Panc1 (cell line): ENCODE measurements at regions not wholly inside any gene's neighbourhood (a gene's known extent, or its start where the extent isn't known, plus 50 kb on each side); places are given as distances from the start of the nearest gene placed in this dataset.

Experiments used
- ATAC-seq: fragments of 200-7000 bp; cut with Tn5 transposase; 2 replicates; pipeline ENCODE4 v1.9.1; 2020; ENCODE audit warnings: mild to moderate bottlenecking, moderate library complexity
- BruUV-seq: library from RNA; stranded (reverse); fragments of 400-500 nt; replicated peaks from 2 replicates; lab custom pipeline; 2021; lab: Mats Ljungman, UMichigan
- CTCF ChIA-PET: fragments of 300-600 bp; sonication (Branson Sonifier 250); formaldehyde crosslinking; loops from one replicate; lab custom pipeline; 2022; ENCODE audit warnings: antibody characterized with exemption; lab: Charles Lee
- POLR2A ChIA-PET: fragments of 300-600 bp; sonication (Branson Sonifier 250); formaldehyde crosslinking; loops from one replicate; lab custom pipeline; 2022; ENCODE audit warnings: antibody characterized with exemption; lab: Charles Lee
- DNase-seq: peaks from one replicate; pipeline ENCODE4 v3.0.0-alpha.2; 2010; ENCODE audit warnings: low read depth, low spot score
- H3K27ac ChIP-seq: 2 replicates; pipeline ENCODE4 v1.5.1; 2011; ENCODE audit warnings: mild to moderate bottlenecking, low read length, inconsistent platforms
- H3K27me3 ChIP-seq: fragments of 200-500 bp; sonication (Bioruptor generic); 2 replicates; pipeline ENCODE4 v1.6.0; 2014; ENCODE audit warnings: low read length, inconsistent platforms; ENCODE audit not compliant: control insufficient read depth, insufficient read depth
- H3K36me3 ChIP-seq: fragments of 200-500 bp; sonication (Bioruptor generic); 2 replicates; pipeline ENCODE4 v1.5.1; 2014; ENCODE audit warnings: inconsistent platforms, mild to moderate bottlenecking, low read length, moderate library complexity; ENCODE audit not compliant: control insufficient read depth, insufficient read depth
- H3K4me1 ChIP-seq: 2 replicates; pipeline ENCODE4 v1.5.1; 2011; ENCODE audit warnings: inconsistent platforms, mild to moderate bottlenecking, low read length, moderate library complexity; ENCODE audit not compliant: control insufficient read depth, insufficient read depth
- H3K4me3 ChIP-seq, 2 experiments: 2 replicates each; pipeline ENCODE4 v1.5.1; 2011 to 2012; ENCODE audit warnings: low read depth in 2 of 2, low read length in 2 of 2, mild to moderate bottlenecking in 2 of 2, inconsistent platforms in 1 of 2, moderate library complexity in 1 of 2
- H3K9me3 ChIP-seq: fragments of 200-500 bp; sonication (Bioruptor generic); 2 replicates; pipeline ENCODE4 v1.5.1; 2014; ENCODE audit warnings: low read depth, mild to moderate bottlenecking, inconsistent platforms, low read length, moderate library complexity; ENCODE audit not compliant: control insufficient read depth, insufficient read depth
- CTCF ChIP-seq: fragments of 450-650 bp; IDR thresholded peaks from 2 replicates; pipeline ENCODE4 v1.5.1; 2017; ENCODE audit warnings: mild to moderate bottlenecking
- POLR2AphosphoS5 ChIP-seq: IDR thresholded peaks from 2 replicates; pipeline ENCODE4 v1.6.1; 2012; ENCODE audit warnings: mild to moderate bottlenecking, low read depth, low read length, moderate library complexity
- REST ChIP-seq, 2 experiments: IDR thresholded peaks; 2 replicates each; pipeline ENCODE4 v1.6.1; 2011 to 2012; ENCODE audit warnings: low read depth in 2 of 2, control low read depth in 1 of 2, low read length in 1 of 2, mild to moderate bottlenecking in 1 of 2, moderate library complexity in 1 of 2; ENCODE audit not compliant: insufficient read depth in 1 of 2
- SIN3A ChIP-seq: IDR thresholded peaks from 2 replicates; pipeline ENCODE4 v1.6.1; 2012; ENCODE audit warnings: low read depth, mild to moderate bottlenecking, low read length, moderate library complexity, borderline replicate concordance; ENCODE audit not compliant: insufficient read depth
- TCF7L2 ChIP-seq: IDR thresholded peaks from 2 replicates; pipeline ENCODE4 v1.6.1; 2011; ENCODE audit warnings: mild to moderate bottlenecking, low read depth, low read length, inconsistent platforms
- in situ Hi-C: cut with HindIII; loops from 2 replicates; pipeline ENCODE4 v1.10.0; 2016; ENCODE audit warnings: low sequenced_read_pairs, low pct_unique_long_range_greater_than_20kb
- intact Hi-C: fragments of 100-400 bp; cut with micrococcal nuclease; formaldehyde crosslinking; loops from one replicate; pipeline ENCODE4 v1.10.0; 2022; ENCODE audit not compliant: unreplicated experiment

- no TSS peak for BruUV-seq
- intact Hi-C loops, result no loop called here
- in situ Hi-C loops, result no loop called here
- Histone ChIP-seq H3K9me3 (peaks cover 18% of the 10 kb centered on the region; the same call in 1 of the 2 replicates), H3K4me3 (no peak overlapping the region), H3K27ac (no peak overlapping the region), H3K27me3 (no peaks in the 10 kb centered on the region), H3K36me3 (no peaks in the 10 kb centered on the region), H3K4me1 (no peaks in the 10 kb centered on the region)
- DNase-seq, result no peak
- ChIA-PET CTCF (no interaction called here), POLR2A (no interaction called here)
- no peak for ATAC-seq
- TF ChIP-seq SIN3A (no peak), REST (IDR thresholded peaks at IDR 0.05; ENCODE audit: insufficient read depth in 1 of 2, low read depth in 2 of 2, low read length in 1 of 2) (no peak), CTCF (no peak), TCF7L2 (no peak), POLR2AphosphoS5 (no peak)
Measured at GRCh38 chr3:134104031-134104430, 74.3 kb upstream of the SLCO2A1 start.

GRCh38 chr3:134103470-134103869 lies 73.7 kb upstream of the SLCO2A1 start:
- ChIA-PET POLR2A (no interaction called here), CTCF (no interaction called here)
- in situ Hi-C loops, result no loop called here
- DNase-seq (no peak), ATAC-seq (no peak)
- BruUV-seq, result no TSS peak
- Histone ChIP-seq H3K27me3 (no peaks in the 10 kb centered on the region), H3K4me3 (no peak overlapping the region), H3K27ac (no peak overlapping the region), H3K36me3 (no peaks in the 10 kb centered on the region), H3K4me1 (no peaks in the 10 kb centered on the region), H3K9me3 (peaks cover 18% of the 10 kb centered on the region; the same call in 1 of the 2 replicates)
- TF ChIP-seq SIN3A (no peak), REST (IDR thresholded peaks at IDR 0.05; ENCODE audit: insufficient read depth in 1 of 2, low read depth in 2 of 2, low read length in 1 of 2) (no peak), POLR2AphosphoS5 (no peak), CTCF (no peak), TCF7L2 (no peak)
- intact Hi-C loops, result no loop called here
